Neural crest cell (in vitro differentiated cells): ENCODE measurements at regions not wholly inside any gene's neighbourhood (a gene's known extent, or its start where the extent isn't known, plus 50 kb on each side); places are given as distances from the start of the nearest gene placed in this dataset.
A peak's percentile ranks its signal among the peaks of the same experiment; 100 is the strongest.

Experiments used
- DNase-seq: peaks from one replicate; pipeline ENCODE4 v3.0.0; 2021; ENCODE audit warnings: low read depth, mixed read lengths, low spot score
- H3K27ac Mint-ChIP-seq: one replicate; pipeline ENCODE4 v1.8.0; 2021; ENCODE audit warnings: mild to moderate bottlenecking, mixed read lengths; ENCODE audit not compliant: unreplicated experiment
- H3K27me3 Mint-ChIP-seq: 2 replicates; pipeline ENCODE4 v1.8.0; 2021; ENCODE audit warnings: low read depth, mild to moderate bottlenecking, mixed read lengths
- H3K36me3 Mint-ChIP-seq: 2 replicates; pipeline ENCODE4 v1.8.0; 2021; ENCODE audit warnings: low read depth, mild to moderate bottlenecking, mixed read lengths
- H3K4me1 Mint-ChIP-seq: 2 replicates; pipeline ENCODE4 v1.8.0; 2021; ENCODE audit warnings: mixed read lengths
- H3K4me3 Mint-ChIP-seq: one replicate; pipeline ENCODE4 v1.8.0; 2021; ENCODE audit warnings: mild to moderate bottlenecking, mixed read lengths
- H3K9me3 Mint-ChIP-seq: 2 replicates; pipeline ENCODE4 v1.8.0; 2021; ENCODE audit warnings: mixed read lengths
- CTCF ChIP-seq: fragments of 200-600 bp; sonication (generic); conservative IDR thresholded peaks from 2 replicates; pipeline ENCODE4 v1.5.0; 2021; ENCODE audit warnings: antibody characterized with exemption, mild to moderate bottlenecking

- Mint-ChIP-seq H3K36me3 (no peaks in the 10 kb centered on the region), H3K4me3 (no peak overlapping the region), H3K4me1 (peaks cover 16% of the 10 kb centered on the region), H3K27me3 (no peaks in the 10 kb centered on the region), H3K27ac (no peak overlapping the region), H3K9me3 (no peaks in the 10 kb centered on the region)
- no peak for TF ChIP-seq CTCF
- DNase-seq: no peak
Measured at GRCh38 chrX:129144172-129145038, 378.9 kb downstream of the SMARCA1 start.

GRCh38 chrX:129139837-129140598, 383.3 kb downstream of the SMARCA1 start:
- no peak for DNase-seq
- no peak overlapping the region for H3K27ac Mint-ChIP-seq
- peaks cover 17% of the 10 kb centered on the region for H3K4me1 Mint-ChIP-seq
- peaks cover 6% of the 10 kb centered on the region for H3K36me3 Mint-ChIP-seq
- H3K9me3 Mint-ChIP-seq: no peaks in the 10 kb centered on the region
- no peak for TF ChIP-seq CTCF
- H3K27me3 Mint-ChIP-seq: no peaks in the 10 kb centered on the region
- no peak overlapping the region for H3K4me3 Mint-ChIP-seq

DNA sequence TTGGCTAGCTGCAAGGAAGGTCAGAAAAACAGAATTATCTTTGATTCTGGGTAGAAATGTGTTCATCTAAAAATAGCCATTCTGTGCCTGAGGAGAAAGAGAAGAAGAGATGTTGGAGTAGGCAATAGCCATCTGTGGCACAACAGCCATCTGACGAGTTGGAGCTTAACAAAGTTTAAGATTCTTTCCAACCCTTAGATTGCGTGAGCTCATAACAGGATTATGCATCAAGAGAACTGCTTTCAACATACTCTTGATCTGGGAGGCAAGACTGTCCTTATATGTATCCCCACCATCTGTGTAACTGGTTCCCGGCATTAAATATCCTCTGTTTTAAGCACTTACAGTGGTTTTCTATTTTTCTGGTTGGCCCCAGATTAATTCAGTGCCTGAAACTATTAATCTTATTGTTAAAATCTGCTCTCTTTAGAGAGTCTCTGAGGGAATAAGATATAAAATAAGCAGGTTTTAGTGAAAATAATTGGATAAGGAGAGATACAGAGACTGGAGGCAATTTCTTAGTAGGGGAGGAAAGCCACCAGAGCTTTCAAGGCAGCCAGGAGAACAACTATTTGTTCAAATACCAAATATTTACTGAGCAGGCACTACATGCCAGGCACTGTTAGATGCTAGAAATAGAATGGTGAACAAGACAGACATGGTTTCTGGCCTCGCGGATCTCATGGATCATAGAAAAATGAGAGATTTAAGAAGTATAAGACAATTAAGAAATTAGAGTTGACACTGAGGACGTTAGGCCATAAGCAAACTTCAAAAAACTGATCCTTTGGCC, 398.0 kb downstream of the SMARCA1 start:
- no peak overlapping the region for H3K27ac Mint-ChIP-seq
- H3K36me3 Mint-ChIP-seq: peaks cover 4% of the 10 kb centered on the region

GRCh38 chrX:129123795-129124194, 399.5 kb downstream of the SMARCA1 start:
- Mint-ChIP-seq H3K4me1 (no peaks in the 10 kb centered on the region), H3K27me3 (no peaks in the 10 kb centered on the region), H3K9me3 (peaks cover 4% of the 10 kb centered on the region), H3K4me3 (no peak overlapping the region), H3K27ac (no peak overlapping the region), H3K36me3 (peaks cover 4% of the 10 kb centered on the region)
- no peak for TF ChIP-seq CTCF
- DNase-seq: no peak

More for the DNA sequence above, 398.0 kb downstream of the SMARCA1 start:
- Mint-ChIP-seq H3K9me3 (peaks cover 4% of the 10 kb centered on the region), H3K27me3 (no peaks in the 10 kb centered on the region), H3K4me3 (no peak overlapping the region), H3K4me1 (no peaks in the 10 kb centered on the region)
- no peak for TF ChIP-seq CTCF
- no peak for DNase-seq

DNA sequence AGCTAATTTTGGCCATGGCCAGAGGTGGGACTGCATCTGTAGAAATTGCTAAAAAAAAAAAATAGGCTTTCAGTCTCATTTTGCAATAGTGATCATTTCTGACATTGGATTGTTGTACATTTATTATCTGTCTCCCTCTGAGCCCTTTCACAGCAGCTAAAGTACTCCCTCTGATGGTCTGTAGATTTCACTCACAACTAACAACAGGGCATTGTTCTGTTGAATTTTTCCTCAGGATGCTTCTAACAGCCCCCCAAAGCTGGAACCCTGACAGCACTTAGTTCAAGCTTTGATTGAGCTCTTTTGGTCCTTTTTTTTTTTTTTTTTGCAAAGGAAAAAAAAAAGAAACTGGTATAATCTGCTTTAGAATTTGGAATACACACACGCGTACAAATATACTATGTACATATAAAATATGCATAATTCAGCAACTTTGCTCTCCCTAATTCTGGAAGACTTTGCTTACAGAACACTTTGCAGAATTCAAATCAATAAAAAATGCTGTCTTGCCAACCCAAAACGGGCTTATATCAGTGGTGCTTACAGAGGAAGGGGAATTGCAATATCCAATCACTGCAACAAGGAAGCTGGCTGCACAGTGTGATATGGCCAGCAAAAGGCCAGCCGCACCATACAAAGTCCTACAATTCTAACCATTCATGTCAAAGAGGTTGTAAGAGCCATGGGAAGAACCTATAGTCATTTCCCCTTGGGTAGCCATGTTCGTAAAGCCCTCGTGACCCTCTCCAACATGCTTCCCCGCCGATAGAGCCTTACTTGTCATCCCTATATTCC, 406.4 kb downstream of the SMARCA1 start:
- H3K27ac Mint-ChIP-seq: no peak overlapping the region
- peak; percentile 34 for TF ChIP-seq CTCF
- H3K9me3 Mint-ChIP-seq: peaks cover 4% of the 10 kb centered on the region
- no peak for DNase-seq
- H3K27me3 Mint-ChIP-seq: no peaks in the 10 kb centered on the region
- peaks cover 3% of the 10 kb centered on the region for H3K36me3 Mint-ChIP-seq
- H3K4me1 Mint-ChIP-seq: peaks cover 42% of the 10 kb centered on the region
- no peak overlapping the region for H3K4me3 Mint-ChIP-seq
